ENCODE measurements at regions not wholly inside any gene's neighbourhood (a gene's known extent, or its start where the extent isn't known, plus 50 kb on each side); places are given as distances from the start of the nearest gene placed in this dataset.

DNA sequence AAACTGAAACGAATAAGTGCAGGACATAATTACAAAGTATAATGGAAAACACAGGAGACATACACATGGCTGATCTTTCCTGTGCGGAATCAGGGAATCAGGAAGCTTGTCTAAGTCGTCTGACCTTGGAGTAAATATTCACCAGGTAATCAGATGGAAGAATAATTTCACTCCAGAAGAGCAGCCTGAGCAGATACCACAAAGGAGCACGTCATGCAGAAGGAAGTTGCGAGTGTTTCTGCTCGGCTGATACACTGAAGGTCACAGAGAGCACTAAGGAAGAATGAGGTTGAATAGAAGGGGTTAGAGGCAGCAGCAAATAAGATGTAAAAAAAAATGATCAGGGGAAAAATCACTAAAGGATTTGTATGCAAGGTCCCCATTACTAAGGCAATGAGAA is 122.3 kb upstream of the GPC6 start:
- Mint-ChIP-seq H3K4me3 (no peak overlapping the region), H3K4me1 (no peaks in the 10 kb centered on the region)
- peaks cover 3% of the 10 kb centered on the region for H3K9me3 ChIP-seq (ENCODE audit: control insufficient read depth, low read length, poor library complexity, severe bottlenecking)

DNA sequence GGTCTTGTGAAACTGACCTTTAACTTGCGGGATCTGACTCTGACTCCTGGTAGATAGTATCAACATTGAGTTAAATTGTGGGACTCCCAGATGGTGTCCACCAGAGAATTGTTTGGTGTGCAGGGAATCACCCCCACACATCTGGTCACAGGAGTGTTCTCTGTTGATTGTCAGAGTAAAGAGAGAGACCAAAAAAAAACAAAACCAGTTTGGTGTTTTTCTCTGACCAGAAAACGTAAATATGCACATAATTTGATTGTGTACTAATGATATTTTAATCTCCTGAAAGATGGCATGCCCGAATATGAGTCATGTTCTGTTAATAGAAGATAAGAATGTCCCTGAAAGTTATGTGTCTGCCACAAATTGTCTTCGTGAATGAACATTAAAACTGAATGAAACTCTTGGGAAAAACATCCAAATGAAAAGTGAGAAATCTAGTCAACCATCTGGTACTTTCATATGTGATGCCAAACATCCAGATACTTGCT is 118.5 kb upstream of the GPC6 start:
- Mint-ChIP-seq H3K4me1 (no peaks in the 10 kb centered on the region), H3K4me3 (no peak overlapping the region), H3K27me3 (no peaks in the 10 kb centered on the region), H3K36me3 (ENCODE audit: low read depth) (no peaks in the 10 kb centered on the region), H3K27ac (no peak overlapping the region)
- no peak for ATAC-seq
- H3K9me3 ChIP-seq (ENCODE audit: control insufficient read depth, low read length, poor library complexity, severe bottlenecking) = peaks cover 3% of the 10 kb centered on the region
- DNase-seq = no peak

More for the DNA sequence above, 122.3 kb upstream of the GPC6 start:
- H3K36me3 Mint-ChIP-seq (ENCODE audit: low read depth) = no peaks in the 10 kb centered on the region
- ATAC-seq = no peak
- no peak for DNase-seq
- no peak overlapping the region for H3K27ac Mint-ChIP-seq
- H3K27me3 Mint-ChIP-seq = no peaks in the 10 kb centered on the region

DNA sequence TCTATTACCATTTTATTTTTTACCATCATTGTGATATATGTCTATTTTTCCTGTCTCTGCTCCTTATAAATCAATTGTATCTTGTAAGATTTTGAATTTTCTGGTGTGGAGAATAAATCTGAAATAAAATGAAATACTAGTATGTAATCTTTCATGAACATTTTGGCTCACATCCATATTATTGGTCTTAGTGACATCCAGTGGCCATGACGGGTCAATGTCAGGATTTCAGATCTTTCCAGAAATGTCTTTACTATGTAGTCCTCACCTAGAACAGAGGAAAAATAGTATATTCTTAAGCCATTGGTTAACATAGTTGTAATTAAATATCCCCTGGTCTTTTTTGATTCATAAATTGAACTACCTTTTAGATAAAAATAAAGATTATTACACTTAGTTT is 109.8 kb upstream of the GPC6 start:
- Mint-ChIP-seq H3K27me3 (no peaks in the 10 kb centered on the region), H3K4me1 (no peaks in the 10 kb centered on the region), H3K27ac (no peak overlapping the region), H3K4me3 (no peak overlapping the region), H3K36me3 (ENCODE audit: low read depth) (no peaks in the 10 kb centered on the region)
- DNase-seq (no peak), ATAC-seq (no peak)
- no peaks in the 10 kb centered on the region for H3K9me3 ChIP-seq (ENCODE audit: control insufficient read depth, low read length, poor library complexity, severe bottlenecking)

DNA sequence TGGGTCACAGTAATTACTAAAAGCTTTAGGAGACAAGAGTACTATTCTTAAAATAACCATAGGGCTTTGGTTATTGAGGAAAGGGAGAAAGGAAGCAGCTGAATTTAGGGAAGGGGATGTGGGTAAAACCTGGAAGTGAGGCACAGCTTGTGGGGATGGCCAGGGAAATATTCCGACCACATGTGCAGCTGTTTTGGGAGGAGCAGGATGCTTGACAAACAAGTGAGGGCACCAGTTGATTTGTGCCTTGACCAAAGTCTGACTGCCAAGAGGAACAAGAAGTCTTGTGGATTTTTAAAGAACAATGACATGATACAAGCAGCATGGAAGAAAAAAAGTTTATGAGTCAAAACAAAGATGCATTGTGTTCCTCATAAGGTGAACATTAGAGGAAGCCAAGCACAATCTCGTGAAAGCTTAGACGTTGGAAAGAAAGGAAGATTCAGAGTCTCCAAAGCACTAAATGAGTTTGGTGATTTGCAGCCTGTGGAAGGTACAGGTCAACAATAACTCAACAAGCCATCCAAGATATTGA is 108.5 kb upstream of the GPC6 start:
- H3K4me3 Mint-ChIP-seq = no peak overlapping the region
- no peaks in the 10 kb centered on the region for H3K36me3 Mint-ChIP-seq (ENCODE audit: low read depth)
- no peaks in the 10 kb centered on the region for H3K27me3 Mint-ChIP-seq
- ATAC-seq = no peak
- no peaks in the 10 kb centered on the region for H3K9me3 ChIP-seq (ENCODE audit: control insufficient read depth, low read length, poor library complexity, severe bottlenecking)
- no peak for DNase-seq
- no peaks in the 10 kb centered on the region for H3K4me1 Mint-ChIP-seq
- H3K27ac Mint-ChIP-seq = no peak overlapping the region

DNA sequence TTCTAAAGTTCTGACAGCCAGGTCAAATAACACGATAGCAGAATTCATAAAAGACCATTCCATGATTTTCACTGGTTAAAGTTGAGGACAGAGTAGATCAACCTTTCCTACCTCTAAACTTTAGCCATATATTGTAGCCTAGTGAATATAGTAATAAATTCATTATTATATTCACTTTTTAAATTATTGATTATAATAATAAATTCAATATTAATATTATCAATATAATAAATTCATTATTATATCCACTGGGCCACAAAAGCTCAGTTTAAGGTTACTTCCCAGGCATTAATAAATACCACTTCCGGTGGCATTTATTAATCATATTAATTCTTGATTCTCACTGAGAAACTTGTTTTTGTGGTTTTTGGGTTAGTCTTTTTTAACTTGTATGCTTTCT is 85.7 kb upstream of the GPC6 start:
- no peak for DNase-seq
- Mint-ChIP-seq H3K4me1 (no peaks in the 10 kb centered on the region), H3K27ac (no peak overlapping the region), H3K36me3 (ENCODE audit: low read depth) (no peaks in the 10 kb centered on the region), H3K4me3 (no peak overlapping the region), H3K27me3 (no peaks in the 10 kb centered on the region)
- H3K9me3 ChIP-seq (ENCODE audit: control insufficient read depth, low read length, poor library complexity, severe bottlenecking) = no peaks in the 10 kb centered on the region
- no peak for ATAC-seq

DNA sequence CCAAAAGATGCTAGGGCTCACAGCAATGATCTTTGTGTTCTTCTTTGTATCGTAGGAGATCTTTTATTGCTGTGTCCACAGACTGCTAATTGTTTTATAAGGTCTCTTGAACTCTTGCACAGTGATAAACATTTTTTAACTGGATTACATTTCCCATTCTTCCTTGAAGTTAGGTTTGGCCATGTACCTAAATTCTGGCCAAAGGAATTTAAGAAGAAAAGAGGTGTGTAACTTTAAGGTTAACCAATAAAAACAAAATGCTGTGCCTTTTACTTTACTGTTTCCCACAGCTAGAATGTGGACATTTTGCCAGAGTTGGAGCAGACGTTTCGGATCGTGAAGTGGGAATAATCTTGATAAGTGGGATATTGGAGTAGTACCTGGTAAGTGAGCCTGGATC is 82.6 kb upstream of the GPC6 start:
- H3K27me3 Mint-ChIP-seq = no peaks in the 10 kb centered on the region

DNA sequence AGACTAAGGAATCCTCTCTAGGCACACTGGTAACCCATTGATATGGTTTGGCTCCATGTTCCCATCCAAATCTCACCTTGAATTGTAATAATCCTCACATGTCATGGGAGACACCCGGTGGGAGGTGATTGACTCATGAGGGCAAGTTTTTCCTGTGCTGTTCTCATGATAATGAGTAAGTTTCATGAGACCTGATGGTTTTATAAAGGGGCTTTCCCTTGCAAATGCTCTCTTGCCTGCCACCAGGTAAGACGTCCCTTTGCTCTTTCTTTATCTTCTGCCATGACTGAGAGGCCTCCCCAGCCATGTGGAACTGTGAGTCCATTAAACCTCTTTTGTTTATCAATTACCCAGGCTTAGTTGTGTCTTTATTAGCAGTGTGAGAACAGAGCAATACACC is 81.4 kb upstream of the GPC6 start:
- Mint-ChIP-seq H3K27me3 (no peaks in the 10 kb centered on the region), H3K4me1 (no peaks in the 10 kb centered on the region), H3K36me3 (ENCODE audit: low read depth) (no peaks in the 10 kb centered on the region), H3K27ac (no peak overlapping the region), H3K4me3 (no peak overlapping the region)
- H3K9me3 ChIP-seq (ENCODE audit: control insufficient read depth, low read length, poor library complexity, severe bottlenecking) = no peaks in the 10 kb centered on the region
- ATAC-seq (no peak), DNase-seq (no peak)

More for the DNA sequence above, 82.6 kb upstream of the GPC6 start:
- no peak overlapping the region for H3K4me3 Mint-ChIP-seq
- H3K9me3 ChIP-seq (ENCODE audit: control insufficient read depth, low read length, poor library complexity, severe bottlenecking) = no peaks in the 10 kb centered on the region
- H3K4me1 Mint-ChIP-seq = no peaks in the 10 kb centered on the region
- no peak for ATAC-seq
- DNase-seq = no peak
- no peak overlapping the region for H3K27ac Mint-ChIP-seq
- H3K36me3 Mint-ChIP-seq (ENCODE audit: low read depth) = no peaks in the 10 kb centered on the region

DNA sequence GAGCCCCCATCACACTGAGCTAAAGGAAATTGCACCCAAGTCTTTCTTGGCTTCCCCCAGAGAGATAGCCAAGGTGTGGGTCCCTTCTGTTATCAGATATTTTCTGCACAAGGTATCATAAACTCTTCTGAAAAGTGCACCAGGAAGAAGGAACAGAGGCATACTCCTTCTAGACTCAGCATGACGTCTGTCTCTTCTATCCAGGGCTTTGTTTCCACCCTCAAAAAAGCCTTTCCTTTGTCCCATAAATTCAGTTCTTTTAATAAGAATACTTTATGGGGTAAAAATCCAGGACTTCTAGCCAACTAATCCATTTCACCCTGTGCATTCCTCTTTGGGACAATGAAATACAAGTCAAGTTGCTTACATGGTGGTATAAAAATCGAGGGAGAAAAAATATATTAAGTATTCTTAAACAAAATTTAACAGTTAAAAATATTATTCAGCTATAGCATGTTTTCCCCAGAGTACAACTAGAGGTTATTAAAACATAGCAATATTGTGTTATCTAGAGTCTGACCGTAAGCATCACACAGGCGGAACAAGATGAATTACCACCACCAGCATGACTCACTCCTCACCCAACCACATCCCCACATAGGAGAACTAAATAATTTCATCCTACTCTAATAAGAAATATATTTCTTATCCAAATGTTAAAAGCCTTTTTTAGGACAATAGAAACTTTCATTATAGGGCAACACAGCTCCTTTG is 79.9 kb upstream of the GPC6 start:
- ATAC-seq = no peak
- no peak overlapping the region for H3K27ac Mint-ChIP-seq
- no peak overlapping the region for H3K4me3 Mint-ChIP-seq
- no peaks in the 10 kb centered on the region for H3K4me1 Mint-ChIP-seq
- no peaks in the 10 kb centered on the region for H3K36me3 Mint-ChIP-seq (ENCODE audit: low read depth)
- DNase-seq = no peak
- H3K27me3 Mint-ChIP-seq = no peaks in the 10 kb centered on the region
- H3K9me3 ChIP-seq (ENCODE audit: control insufficient read depth, low read length, poor library complexity, severe bottlenecking) = no peaks in the 10 kb centered on the region

DNA sequence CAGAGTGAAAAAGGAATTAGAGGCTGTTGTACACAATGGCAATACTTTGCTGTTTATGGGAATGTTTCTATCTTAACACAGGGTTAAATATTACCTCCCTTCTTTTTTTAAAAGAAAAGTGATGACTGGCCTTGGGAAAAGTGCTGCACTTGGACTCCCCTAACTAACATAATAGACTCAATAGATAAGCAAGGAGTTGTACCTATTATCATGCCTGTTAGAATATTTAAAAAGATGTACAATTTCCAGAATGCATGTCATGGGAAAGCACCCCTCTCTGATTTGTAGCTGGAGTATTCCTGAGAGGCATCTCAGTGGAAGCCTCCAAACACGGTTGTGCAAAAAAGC is 79.3 kb upstream of the GPC6 start:
- no peak overlapping the region for H3K27ac Mint-ChIP-seq
- no peaks in the 10 kb centered on the region for H3K9me3 ChIP-seq (ENCODE audit: control insufficient read depth, low read length, poor library complexity, severe bottlenecking)
- DNase-seq = no peak
- no peak overlapping the region for H3K4me3 Mint-ChIP-seq
- ATAC-seq = no peak
- no peaks in the 10 kb centered on the region for H3K36me3 Mint-ChIP-seq (ENCODE audit: low read depth)
- no peaks in the 10 kb centered on the region for H3K27me3 Mint-ChIP-seq
- H3K4me1 Mint-ChIP-seq = no peaks in the 10 kb centered on the region

DNA sequence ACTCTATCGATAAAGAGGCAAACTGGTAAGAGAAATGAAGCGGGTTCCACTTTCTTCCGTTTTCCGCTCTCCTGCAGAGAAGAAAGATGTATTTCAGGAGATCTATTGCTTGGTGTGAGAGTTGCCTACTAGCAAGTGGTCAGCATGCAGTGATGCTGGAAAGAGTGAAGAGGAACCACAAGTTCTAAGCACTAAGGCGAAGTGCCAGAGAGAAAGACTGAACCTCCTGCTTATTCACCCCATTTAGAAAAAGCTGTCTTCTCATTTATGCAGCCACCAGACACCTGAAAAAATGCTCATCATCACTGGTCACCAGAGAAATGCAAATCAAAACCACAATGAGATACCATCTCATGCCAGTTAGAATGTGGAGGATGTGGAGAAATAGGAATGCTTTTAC is 78.7 kb upstream of the GPC6 start:
- H3K27ac Mint-ChIP-seq = no peak overlapping the region
- DNase-seq (no peak), ATAC-seq (no peak)
- no peaks in the 10 kb centered on the region for H3K36me3 Mint-ChIP-seq (ENCODE audit: low read depth)
- no peaks in the 10 kb centered on the region for H3K4me1 Mint-ChIP-seq
- H3K27me3 Mint-ChIP-seq = no peaks in the 10 kb centered on the region
- no peak overlapping the region for H3K4me3 Mint-ChIP-seq
- H3K9me3 ChIP-seq (ENCODE audit: control insufficient read depth, low read length, poor library complexity, severe bottlenecking) = no peaks in the 10 kb centered on the region

DNA sequence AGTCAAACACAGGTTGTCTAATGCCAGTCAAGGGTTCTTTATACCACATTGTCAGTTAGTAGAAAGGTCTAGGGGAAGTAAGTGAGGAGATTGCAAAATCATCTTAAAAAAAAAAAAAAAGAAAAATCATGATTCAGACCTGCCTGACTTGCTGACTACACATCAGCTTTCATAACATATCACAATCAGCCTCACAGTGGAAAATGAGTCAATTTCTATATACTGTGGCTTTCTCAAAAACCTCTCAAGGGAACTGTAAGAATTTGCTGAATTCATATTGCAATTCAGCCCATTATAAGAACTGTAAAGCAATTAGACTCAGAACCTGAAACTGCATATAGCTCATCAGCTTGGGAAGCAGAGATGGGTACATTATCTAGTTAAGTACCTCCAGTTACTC is 75.3 kb upstream of the GPC6 start:
- no peak overlapping the region for H3K27ac Mint-ChIP-seq
- no peak for ATAC-seq
- no peak for DNase-seq
- H3K27me3 Mint-ChIP-seq = no peaks in the 10 kb centered on the region
- H3K4me1 Mint-ChIP-seq = no peaks in the 10 kb centered on the region
- H3K9me3 ChIP-seq (ENCODE audit: control insufficient read depth, low read length, poor library complexity, severe bottlenecking) = no peaks in the 10 kb centered on the region
- no peaks in the 10 kb centered on the region for H3K36me3 Mint-ChIP-seq (ENCODE audit: low read depth)
- H3K4me3 Mint-ChIP-seq = no peak overlapping the region

DNA sequence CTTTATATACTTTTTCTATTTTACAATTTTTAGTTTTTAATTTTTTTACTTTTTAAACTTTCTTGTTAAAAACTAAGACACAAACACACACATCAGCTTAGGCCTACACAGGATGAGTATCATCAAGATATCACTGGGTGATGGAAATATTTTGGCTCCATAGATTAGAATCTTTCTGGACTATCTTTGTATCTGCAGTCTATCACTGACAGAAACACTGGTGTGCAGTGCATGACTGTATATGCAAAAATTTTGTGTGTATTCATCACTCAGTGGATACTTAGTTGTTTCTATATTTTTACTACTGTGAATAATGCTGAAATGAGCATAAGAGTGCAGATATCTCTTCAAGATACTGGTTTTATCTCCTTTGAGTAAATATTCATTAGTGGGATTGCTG is 68.0 kb upstream of the GPC6 start:
- H3K36me3 Mint-ChIP-seq (ENCODE audit: low read depth) = no peaks in the 10 kb centered on the region
- DNase-seq (no peak), ATAC-seq (no peak)
- H3K27ac Mint-ChIP-seq = no peak overlapping the region
- no peaks in the 10 kb centered on the region for H3K9me3 ChIP-seq (ENCODE audit: control insufficient read depth, low read length, poor library complexity, severe bottlenecking)
- no peaks in the 10 kb centered on the region for H3K27me3 Mint-ChIP-seq
- H3K4me1 Mint-ChIP-seq = no peaks in the 10 kb centered on the region
- no peak overlapping the region for H3K4me3 Mint-ChIP-seq

DNA sequence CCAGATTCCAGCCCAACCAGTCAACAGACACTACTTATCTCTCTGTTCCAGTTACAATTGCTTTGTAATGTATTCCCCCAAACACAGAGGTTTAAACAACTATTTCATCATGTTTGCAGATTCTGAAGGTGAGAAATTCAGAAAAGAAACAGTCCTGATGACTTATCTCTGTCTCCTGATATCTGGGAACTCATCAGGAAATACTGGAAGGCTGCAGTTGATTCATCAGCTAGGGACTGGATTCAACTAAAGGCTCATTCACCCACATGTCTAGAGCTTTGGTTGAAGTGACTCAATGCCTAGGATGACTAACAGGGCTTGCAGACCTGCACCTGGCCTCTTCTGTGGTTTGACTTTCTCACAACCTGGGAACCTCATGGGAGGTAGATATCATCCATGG is 56.6 kb upstream of the GPC6 start:
- H3K36me3 Mint-ChIP-seq (ENCODE audit: low read depth) = no peaks in the 10 kb centered on the region
- ATAC-seq (no peak), DNase-seq (no peak)
- H3K4me3 Mint-ChIP-seq = no peak overlapping the region
- no peaks in the 10 kb centered on the region for H3K9me3 ChIP-seq (ENCODE audit: control insufficient read depth, low read length, poor library complexity, severe bottlenecking)
- no peak overlapping the region for H3K27ac Mint-ChIP-seq
- H3K4me1 Mint-ChIP-seq = no peaks in the 10 kb centered on the region
- no peaks in the 10 kb centered on the region for H3K27me3 Mint-ChIP-seq

DNA sequence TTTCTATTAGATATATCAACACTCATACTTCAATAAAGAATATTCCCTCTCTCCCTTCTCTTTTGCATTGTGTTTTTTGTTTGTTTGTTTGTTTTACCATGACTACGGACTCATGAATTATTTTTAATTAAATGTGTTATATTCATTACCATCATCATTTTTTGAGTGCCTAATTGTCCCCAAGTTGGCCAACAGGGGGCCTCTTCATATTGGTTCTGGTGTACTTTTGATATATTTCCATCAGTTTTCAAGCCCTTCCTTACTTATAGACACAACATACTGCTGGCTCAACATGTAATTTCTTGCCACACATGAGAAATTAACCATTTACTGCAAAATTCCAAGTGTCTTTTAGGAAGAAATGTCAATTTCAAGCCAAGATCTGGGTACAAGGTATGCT is 54.5 kb upstream of the GPC6 start:
- DNase-seq = no peak
- Mint-ChIP-seq H3K27ac (no peak overlapping the region), H3K4me1 (no peaks in the 10 kb centered on the region), H3K4me3 (no peak overlapping the region), H3K27me3 (no peaks in the 10 kb centered on the region), H3K36me3 (ENCODE audit: low read depth) (no peaks in the 10 kb centered on the region)
- H3K9me3 ChIP-seq (ENCODE audit: control insufficient read depth, low read length, poor library complexity, severe bottlenecking) = no peaks in the 10 kb centered on the region
- ATAC-seq = no peak
